ENCODE measurements at regions not wholly inside any gene's neighbourhood (a gene's known extent, or its start where the extent isn't known, plus 50 kb on each side); places are given as distances from the start of the nearest gene placed in this dataset.

DNA sequence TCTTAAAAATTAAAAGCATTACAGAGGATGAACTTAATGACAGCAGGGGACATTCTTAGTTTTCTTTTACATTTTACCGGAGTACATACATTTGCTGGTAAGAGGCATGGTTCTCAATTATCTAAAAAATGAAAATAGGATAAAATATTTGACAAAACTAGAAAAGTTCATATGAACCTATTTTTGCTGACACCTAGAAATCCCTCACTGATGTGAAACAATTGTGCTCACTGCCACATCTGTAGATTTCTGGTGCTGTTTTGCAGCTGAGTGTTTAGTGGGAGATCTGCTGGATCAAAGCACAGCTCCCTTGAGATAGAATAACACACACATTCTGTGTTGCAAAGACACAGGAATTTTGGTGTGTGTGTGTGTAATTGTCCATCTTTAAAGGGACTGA lies 392.9 kb upstream of the B3GALT2 start:
- TF ChIP-seq MYC (IDR thresholded peaks at IDR 0.05; ENCODE audit: low read depth, low read length) (no peak), POLR2A (IDR thresholded peaks at IDR 0.05; ENCODE audit: low read depth, low read length) (no peak), EZH2 (IDR thresholded peaks at IDR 0.05; ENCODE audit: borderline replicate concordance, low read depth, low read length, severe bottlenecking) (no peak), FOS (IDR thresholded peaks at IDR 0.05; ENCODE audit: borderline replicate concordance, insufficient read depth, low read length) (no peak), GATA2 (IDR thresholded peaks at IDR 0.05; ENCODE audit: insufficient read depth, insufficient read length, low read depth, low read length) (no peak), JUN (IDR thresholded peaks at IDR 0.05; ENCODE audit: borderline replicate concordance, insufficient read depth, insufficient read length, low read depth) (no peak), POLR2AphosphoS5 (IDR thresholded peaks at IDR 0.05; ENCODE audit: insufficient read depth, low read depth, low read length) (no peak)
- TF ChIP-seq, protein P1, sequence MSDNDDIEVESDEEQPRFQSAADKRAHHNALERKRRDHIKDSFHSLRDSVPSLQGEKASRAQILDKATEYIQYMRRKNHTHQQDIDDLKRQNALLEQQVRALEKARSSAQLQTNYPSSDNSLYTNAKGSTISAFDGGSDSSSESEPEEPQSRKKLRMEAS (IDR thresholded peaks at IDR 0.05; ENCODE audit: insufficient read depth, insufficient read length), result no peak
- TF ChIP-seq, protein P2, sequence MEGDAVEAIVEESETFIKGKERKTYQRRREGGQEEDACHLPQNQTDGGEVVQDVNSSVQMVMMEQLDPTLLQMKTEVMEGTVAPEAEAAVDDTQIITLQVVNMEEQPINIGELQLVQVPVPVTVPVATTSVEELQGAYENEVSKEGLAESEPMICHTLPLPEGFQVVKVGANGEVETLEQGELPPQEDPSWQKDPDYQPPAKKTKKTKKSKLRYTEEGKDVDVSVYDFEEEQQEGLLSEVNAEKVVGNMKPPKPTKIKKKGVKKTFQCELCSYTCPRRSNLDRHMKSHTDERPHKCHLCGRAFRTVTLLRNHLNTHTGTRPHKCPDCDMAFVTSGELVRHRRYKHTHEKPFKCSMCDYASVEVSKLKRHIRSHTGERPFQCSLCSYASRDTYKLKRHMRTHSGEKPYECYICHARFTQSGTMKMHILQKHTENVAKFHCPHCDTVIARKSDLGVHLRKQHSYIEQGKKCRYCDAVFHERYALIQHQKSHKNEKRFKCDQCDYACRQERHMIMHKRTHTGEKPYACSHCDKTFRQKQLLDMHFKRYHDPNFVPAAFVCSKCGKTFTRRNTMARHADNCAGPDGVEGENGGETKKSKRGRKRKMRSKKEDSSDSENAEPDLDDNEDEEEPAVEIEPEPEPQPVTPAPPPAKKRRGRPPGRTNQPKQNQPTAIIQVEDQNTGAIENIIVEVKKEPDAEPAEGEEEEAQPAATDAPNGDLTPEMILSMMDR (IDR thresholded peaks at IDR 0.05; ENCODE audit: extremely low read depth in 1 of 2, insufficient read depth in 1 of 2, low read depth in 1 of 2, low read length in 2 of 2), result no peak
- Histone ChIP-seq H4K20me1 (replicated peaks; ENCODE audit: control insufficient read depth, extremely low read depth, insufficient read depth, low read length) (no peaks in the 10 kb centered on the region), H3K4me2 (ENCODE audit: insufficient read depth, low read length) (no peak overlapping the region), H3K4me3 (replicated peaks in 1 of 3; ENCODE audit: insufficient read depth in 1 of 3, low read depth in 1 of 3, low read length in 3 of 3) (no peak overlapping the region), H3K9me1 (replicated peaks; ENCODE audit: control insufficient read depth, extremely low read depth, insufficient read depth, low read length) (no peaks in the 10 kb centered on the region), H3K79me2 (ENCODE audit: control insufficient read depth, insufficient read depth, low read length) (no peaks in the 10 kb centered on the region), H3K36me3 (ENCODE audit: control insufficient read depth in 2 of 2, extremely low read depth in 1 of 2, insufficient read depth in 2 of 2, low read length in 2 of 2) (no peaks in the 10 kb centered on the region), H3K9me3 (replicated peaks; ENCODE audit: control insufficient read depth, insufficient read depth, low read length) (no peaks in the 10 kb centered on the region), H3K4me1 (ENCODE audit: control insufficient read depth, extremely low read depth, insufficient read depth, low read length) (no peaks in the 10 kb centered on the region), H2AFZ (ENCODE audit: low read depth, low read length) (no peak overlapping the region), H3K9ac (replicated peaks; ENCODE audit: extremely low read depth, insufficient read depth, low read length) (no peak overlapping the region), H3K27me3 (ENCODE audit: control insufficient read depth in 2 of 2, insufficient read depth in 2 of 2, low read length in 2 of 2) (no peaks in the 10 kb centered on the region), H3K27ac (ENCODE audit: insufficient read depth, low read depth, low read length) (no peak overlapping the region)
- BruUV-seq (replicated peaks), result no TSS peak
- FAIRE-seq (peak; percentile 50), DNase-seq (ENCODE audit: low read depth, low spot score) (no peak)
- ChIA-PET POLR2A (no interaction called here), CTCF (interaction anchor here (1.5 to 3.0 kb wide), 2 partner anchors 10 to 12 kb away, joined by 5 to 9 read pairs; no protein-coding TSS in a partner anchor)
- intact Hi-C loops (cut with micrococcal nuclease), result no loop called here
- dilution Hi-C loops (cut with MboI; ENCODE audit: extremely low pct_ligation_motif_present, low sequenced_read_pairs), result no loop called here
